ENCODE measurements at regions not wholly inside any gene's neighbourhood (a gene's known extent, or its start where the extent isn't known, plus 50 kb on each side); places are given as distances from the start of the nearest gene placed in this dataset.

GRCh38 chr5:20605732-20606525, 617.9 kb upstream of the CDH18 start:
- Histone ChIP-seq H3K36me3 (replicated peaks; ENCODE audit: insufficient read depth, low read length) (no peaks in the 10 kb centered on the region), H3F3A (ENCODE audit: insufficient read depth, low read length) (no peaks in the 10 kb centered on the region), H4K20me1 (ENCODE audit: insufficient read depth, low read length) (no peaks in the 10 kb centered on the region), H3K9me3 (replicated peaks; ENCODE audit: insufficient read depth, low read length) (no peaks in the 10 kb centered on the region), H2AFZ (ENCODE audit: low read length) (no peak overlapping the region), H3K4me1 (ENCODE audit: low read length) (no peaks in the 10 kb centered on the region), H3K79me2 (ENCODE audit: low read length) (no peaks in the 10 kb centered on the region), H3K9ac (ENCODE audit: low read length) (no peak overlapping the region), H3K27me3 (replicated peaks; ENCODE audit: insufficient read depth, low read length) (no peaks in the 10 kb centered on the region), H3K9me2 (replicated peaks; ENCODE audit: insufficient read depth, low read length) (no peaks in the 10 kb centered on the region), H3K4me2 (ENCODE audit: low read depth, low read length) (no peak overlapping the region), H3K4me3 (ENCODE audit: low read length) (no peak overlapping the region), H3K27ac (ENCODE audit: low read length) (no peak overlapping the region)
- no peak for DNase-seq
- no peak for TF ChIP-seq CTCF (IDR thresholded peaks at IDR 0.05; ENCODE audit: low read length)
- TF ChIP-seq EZH2 (optimal IDR thresholded peaks at IDR 0.05; ENCODE audit: low read depth, low read length): no peak
- TF ChIP-seq EZH2phosphoT487 (IDR thresholded peaks at IDR 0.05; ENCODE audit: low read length): no peak

- no peak for DNase-seq
- no peak overlapping the region for H2AFZ ChIP-seq (ENCODE audit: low read length)
- no peaks in the 10 kb centered on the region for H4K20me1 ChIP-seq (ENCODE audit: insufficient read depth, low read length)
- H3K4me3 ChIP-seq (ENCODE audit: low read length): no peak overlapping the region
- H3K36me3 ChIP-seq (replicated peaks; ENCODE audit: insufficient read depth, low read length): no peaks in the 10 kb centered on the region
- no peaks in the 10 kb centered on the region for H3F3A ChIP-seq (ENCODE audit: insufficient read depth, low read length)
- no peak overlapping the region for H3K4me2 ChIP-seq (ENCODE audit: low read depth, low read length)
- H3K4me1 ChIP-seq (ENCODE audit: low read length): no peaks in the 10 kb centered on the region
- H3K27ac ChIP-seq (ENCODE audit: low read length): no peak overlapping the region
- H3K9ac ChIP-seq (ENCODE audit: low read length): no peak overlapping the region
- no peak for TF ChIP-seq CTCF (IDR thresholded peaks at IDR 0.05; ENCODE audit: low read length)
- no peak for TF ChIP-seq EZH2phosphoT487 (IDR thresholded peaks at IDR 0.05; ENCODE audit: low read length)
- TF ChIP-seq EZH2 (optimal IDR thresholded peaks at IDR 0.05; ENCODE audit: low read depth, low read length): no peak
- H3K79me2 ChIP-seq (ENCODE audit: low read length): no peaks in the 10 kb centered on the region
- H3K27me3 ChIP-seq (replicated peaks; ENCODE audit: insufficient read depth, low read length): no peaks in the 10 kb centered on the region
- no peaks in the 10 kb centered on the region for H3K9me3 ChIP-seq (replicated peaks; ENCODE audit: insufficient read depth, low read length)
- no peaks in the 10 kb centered on the region for H3K9me2 ChIP-seq (replicated peaks; ENCODE audit: insufficient read depth, low read length)
Measured at GRCh38 chr5:20604992-20605391, 617.0 kb upstream of the CDH18 start.

- Histone ChIP-seq H3K27me3 (replicated peaks; ENCODE audit: insufficient read depth, low read length) (no peaks in the 10 kb centered on the region), H3K9me3 (replicated peaks; ENCODE audit: insufficient read depth, low read length) (no peaks in the 10 kb centered on the region), H3K9me2 (replicated peaks; ENCODE audit: insufficient read depth, low read length) (no peaks in the 10 kb centered on the region), H3K9ac (ENCODE audit: low read length) (no peak overlapping the region), H3K36me3 (replicated peaks; ENCODE audit: insufficient read depth, low read length) (no peaks in the 10 kb centered on the region), H3K4me3 (ENCODE audit: low read length) (no peak overlapping the region), H2AFZ (ENCODE audit: low read length) (no peak overlapping the region), H4K20me1 (ENCODE audit: insufficient read depth, low read length) (no peaks in the 10 kb centered on the region), H3K79me2 (ENCODE audit: low read length) (no peaks in the 10 kb centered on the region), H3K27ac (ENCODE audit: low read length) (no peak overlapping the region), H3K4me2 (ENCODE audit: low read depth, low read length) (no peak overlapping the region), H3F3A (ENCODE audit: insufficient read depth, low read length) (no peaks in the 10 kb centered on the region), H3K4me1 (ENCODE audit: low read length) (no peaks in the 10 kb centered on the region)
- TF ChIP-seq CTCF (IDR thresholded peaks at IDR 0.05; ENCODE audit: low read length) (no peak), EZH2 (optimal IDR thresholded peaks at IDR 0.05; ENCODE audit: low read depth, low read length) (no peak), EZH2phosphoT487 (IDR thresholded peaks at IDR 0.05; ENCODE audit: low read length) (no peak)
- DNase-seq: no peak
Measured at GRCh38 chr5:20601678-20602100, 613.7 kb upstream of the CDH18 start.

Measured in MM.1S (cell line).